Islet precursor cell (in vitro differentiated cells): ENCODE measurements at regions not wholly inside any gene's neighbourhood (a gene's known extent, or its start where the extent isn't known, plus 50 kb on each side); places are given as distances from the start of the nearest gene placed in this dataset.
A peak's percentile ranks its signal among the peaks of the same experiment; 100 is the strongest.

Experiments used
- DNase-seq: peaks from one replicate; pipeline ENCODE4 v3.0.0-alpha.2; 2018

GRCh38 chr2:129767346-129768035 is 212.0 kb upstream of the RAB6C start:
- peak; percentile 30 for DNase-seq

- peak; percentile 35 for DNase-seq
Observed at GRCh38 chr2:129768036-129768386, 211.5 kb upstream of the RAB6C start.

GRCh38 chr2:129768485-129769184 is 210.8 kb upstream of the RAB6C start:
- DNase-seq: peak; percentile 29

- DNase-seq: peak; percentile 44
Observed at GRCh38 chr2:129769185-129769991, 210.1 kb upstream of the RAB6C start.

- peak; percentile 39 for DNase-seq
Observed at GRCh38 chr2:129771418-129772189, 207.9 kb upstream of the RAB6C start.

GRCh38 chr2:129772190-129772579 is 207.3 kb upstream of the RAB6C start:
- DNase-seq: no peak

- peak; percentile 26 for DNase-seq
Observed at GRCh38 chr2:129775952-129776653, 203.4 kb upstream of the RAB6C start.

GRCh38 chr2:129777146-129777545 is 202.3 kb upstream of the RAB6C start:
- peak; percentile 35 for DNase-seq

- DNase-seq: peak; percentile 47
Observed at GRCh38 chr2:129777762-129778583, 201.5 kb upstream of the RAB6C start.

- DNase-seq: no peak
Observed at GRCh38 chr2:129778584-129778877, 200.9 kb upstream of the RAB6C start.

- peak; percentile 34 for DNase-seq
Observed at GRCh38 chr2:129779783-129780182, 199.7 kb upstream of the RAB6C start.

GRCh38 chr2:129780316-129781270 is 198.9 kb upstream of the RAB6C start:
- DNase-seq: peak; percentile 43

- DNase-seq: peak; percentile 45
Observed at GRCh38 chr2:129781749-129782632, 197.5 kb upstream of the RAB6C start.

- DNase-seq: peak; percentile 40
Observed at GRCh38 chr2:129782633-129782990, 196.9 kb upstream of the RAB6C start.

- DNase-seq: peak; percentile 4
Observed at GRCh38 chr2:129784486-129784885, 195.0 kb upstream of the RAB6C start.

GRCh38 chr2:129791712-129792111 is 187.8 kb upstream of the RAB6C start:
- DNase-seq: peak; percentile 41

- DNase-seq: peak; percentile 66
Observed at GRCh38 chr2:129793431-129793902, 186.0 kb upstream of the RAB6C start.

GRCh38 chr2:129794116-129794515 is 185.3 kb upstream of the RAB6C start:
- peak; percentile 52 for DNase-seq

- no peak for DNase-seq
Observed at GRCh38 chr2:129794540-129794939, 184.9 kb upstream of the RAB6C start.
